Upper lobe of left lung (tissue), 4 donors: ENCODE measurements at regions not wholly inside any gene's neighbourhood (a gene's known extent, or its start where the extent isn't known, plus 50 kb on each side); places are given as distances from the start of the nearest gene placed in this dataset.

Source experiments
- CTCF ChIP-seq, 6 experiments: fragments of 450-650 bp in 4 of 6; fragments of 200-600 bp in 2 of 6; sonication (generic) in 2 of 6; IDR thresholded peaks; one replicate each; pipeline ENCODE4 v1.5.1; 2016 to 2019; ENCODE audit warnings: antibody characterized with exemption in 6 of 6
- EP300 ChIP-seq, 4 donors: sonication (generic); formaldehyde crosslinking; IDR thresholded peaks; one replicate each; pipeline ENCODE4 v1.5.1; 2017; ENCODE audit warnings: antibody characterized with exemption in 4 of 4, control low read depth in 2 of 4

- TF ChIP-seq CTCF (IDR thresholded peaks at IDR 0.05) (no peak), EP300 (IDR thresholded peaks at IDR 0.05) (no peak)
Observed at GRCh38 chr6:120652506-120652905, 681.8 kb downstream of the TBC1D32 start.
